KG1 (cell line): ENCODE measurements at regions not wholly inside any gene's neighbourhood (a gene's known extent, or its start where the extent isn't known, plus 50 kb on each side); places are given as distances from the start of the nearest gene placed in this dataset.

Source experiments
- DNase-seq: peaks from one replicate; lab custom pipeline; 2025; lab: John Stamatoyannopoulos, UW

DNA sequence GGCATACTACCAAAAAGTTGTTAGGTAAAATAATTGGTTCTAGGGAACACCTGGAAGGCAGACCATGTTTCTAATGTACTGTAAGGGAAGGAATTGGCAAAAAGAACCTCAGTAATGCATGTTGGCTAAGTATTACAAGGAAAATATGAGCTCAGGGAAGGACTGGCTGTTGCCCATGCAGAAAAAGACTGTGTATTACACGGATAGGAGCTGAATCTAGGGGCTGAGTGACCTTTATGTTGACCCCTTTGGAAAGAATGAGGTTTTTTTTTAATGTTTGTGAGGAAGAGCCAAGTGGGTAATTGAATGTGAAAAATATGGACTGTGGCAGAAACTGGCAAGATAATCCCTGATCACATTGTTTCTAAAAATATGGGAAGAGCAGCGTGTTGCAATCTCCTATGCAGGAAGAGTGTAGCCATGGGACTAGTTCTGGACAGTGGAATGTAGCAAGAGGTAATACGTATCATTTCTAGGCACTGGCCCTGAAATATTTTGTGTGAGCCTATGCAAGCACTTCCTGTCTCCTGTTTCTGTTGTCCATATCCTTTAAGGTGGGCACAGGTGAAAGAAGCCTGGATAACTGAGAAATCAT is 95.1 kb upstream of the CNTNAP4 start:
- no peak for DNase-seq

DNA sequence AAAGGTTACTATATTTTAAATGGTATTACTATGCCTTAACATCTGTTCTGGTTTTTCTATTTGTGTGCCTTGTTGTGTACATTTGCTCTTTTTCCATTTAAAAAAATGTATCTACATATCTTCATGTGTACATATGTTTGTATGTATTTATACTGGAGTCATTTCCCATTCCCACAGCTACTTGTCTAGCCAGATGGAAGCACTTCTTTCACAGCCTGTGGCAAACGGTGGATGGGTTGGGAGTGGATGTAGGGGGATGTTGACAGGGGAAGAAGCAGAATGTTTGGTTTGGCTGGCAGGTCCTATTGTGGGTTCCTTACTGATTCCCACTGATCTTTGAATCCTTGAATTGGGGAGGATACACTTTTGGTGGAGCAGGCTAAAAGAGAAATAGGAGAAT is 93.6 kb upstream of the CNTNAP4 start:
- no peak for DNase-seq

DNA sequence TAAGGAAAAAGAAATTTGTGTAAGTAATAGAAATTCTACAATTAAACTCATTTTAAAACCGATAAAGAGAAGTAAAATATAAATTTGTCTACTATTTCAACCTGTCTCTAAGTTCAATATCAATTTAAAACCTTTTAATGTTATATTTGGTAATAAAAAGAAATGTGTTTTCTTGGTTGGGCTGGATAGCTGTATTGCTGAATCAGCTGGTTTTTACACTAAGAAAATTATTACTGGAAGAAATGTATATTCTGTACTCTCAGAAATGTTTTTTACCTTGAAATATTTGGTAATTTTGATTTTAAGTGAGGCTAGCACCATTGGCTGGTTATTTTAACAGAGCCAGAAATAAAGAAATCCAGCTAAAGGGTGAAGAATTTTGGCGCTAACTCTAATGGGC is 87.1 kb upstream of the CNTNAP4 start:
- DNase-seq = no peak

DNA sequence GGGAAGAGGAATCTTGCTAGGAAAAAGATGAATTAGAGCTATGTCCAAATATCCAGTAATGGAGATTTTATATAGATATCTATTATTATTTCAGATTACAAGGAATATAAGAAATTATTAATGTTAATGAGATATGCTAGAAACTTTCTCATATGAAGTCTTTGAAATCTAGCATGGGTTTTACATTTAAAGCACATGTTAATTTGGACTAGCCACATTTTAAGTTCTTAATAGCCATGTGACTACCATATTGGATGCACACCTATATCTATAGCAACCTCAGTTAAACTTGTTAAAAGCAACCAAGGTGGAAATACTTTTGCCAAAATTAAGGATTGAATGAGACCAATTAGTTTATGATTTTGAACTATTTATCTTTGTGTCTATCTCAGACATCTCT is 86.7 kb upstream of the CNTNAP4 start:
- DNase-seq = no peak

DNA sequence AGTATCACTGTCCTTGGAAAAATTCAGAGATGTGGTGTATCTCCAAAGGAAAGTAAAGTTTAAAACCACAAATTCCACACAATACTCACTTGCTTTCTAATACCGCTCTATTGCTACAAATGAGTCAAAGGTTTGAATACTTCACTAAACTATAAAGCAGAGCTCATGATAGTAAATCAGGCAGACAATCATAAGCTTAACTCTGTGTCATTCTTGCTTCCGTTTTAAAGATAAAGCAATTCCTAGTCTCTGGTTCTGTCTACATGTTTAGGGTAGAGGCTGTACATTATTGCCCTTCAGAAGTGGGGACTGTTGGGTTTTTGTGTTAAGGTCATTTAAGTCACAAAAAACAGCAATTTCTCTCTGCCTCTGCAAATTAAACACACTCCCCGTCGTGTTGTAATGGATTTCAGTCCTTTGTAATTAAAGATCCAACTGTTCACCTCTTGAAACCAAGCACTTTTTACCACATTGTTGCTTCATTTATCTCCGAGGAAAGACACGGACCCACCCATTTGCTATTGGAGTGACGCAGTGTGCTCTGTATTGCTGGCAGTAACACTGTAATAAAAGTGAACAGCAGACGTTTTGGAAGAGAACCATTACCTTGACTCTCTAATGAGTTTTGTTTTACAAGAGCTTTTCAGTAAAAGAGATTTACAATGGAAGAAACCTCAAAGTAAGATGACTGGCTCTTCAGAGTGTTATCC is 83.1 kb upstream of the CNTNAP4 start:
- DNase-seq = no peak

DNA sequence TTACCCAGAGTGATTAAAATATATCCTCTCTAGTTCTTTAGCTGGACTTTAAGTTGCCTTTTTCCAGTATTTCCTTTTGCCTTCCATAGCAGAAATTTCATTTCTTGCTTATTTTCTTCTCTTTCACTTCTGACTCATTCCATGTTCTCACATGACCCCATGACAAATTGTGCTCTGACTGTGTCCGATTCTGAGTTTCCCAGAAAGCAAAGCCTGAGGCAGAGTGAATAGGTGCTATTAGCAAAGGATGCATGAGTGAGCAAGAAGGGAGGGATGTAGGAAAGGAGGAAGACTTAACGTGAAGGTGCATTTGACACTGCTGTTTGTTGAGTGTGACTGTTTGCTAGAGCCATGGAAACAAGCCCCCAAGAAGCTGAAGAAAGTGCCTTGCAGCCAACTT is 82.6 kb upstream of the CNTNAP4 start:
- no peak for DNase-seq

DNA sequence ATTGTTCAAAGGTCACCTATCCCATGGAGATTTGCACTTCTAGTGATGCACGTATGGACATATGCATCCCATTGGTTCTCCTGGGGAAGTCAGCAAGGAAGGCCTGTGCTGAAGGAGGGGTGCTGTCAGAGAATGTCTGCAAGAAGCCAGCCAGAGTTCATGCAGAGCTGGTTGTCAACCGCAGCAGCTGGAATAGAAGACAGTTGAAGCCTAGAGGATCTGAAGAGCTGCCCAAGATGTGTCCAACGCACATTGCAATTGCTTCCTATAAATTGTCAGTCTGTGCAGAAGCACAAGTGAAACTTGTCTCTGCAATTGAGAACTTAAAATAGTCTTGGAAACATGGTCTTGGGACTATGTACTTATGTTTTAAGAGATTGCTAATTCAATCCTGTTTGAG is 82.1 kb upstream of the CNTNAP4 start:
- no peak for DNase-seq

DNA sequence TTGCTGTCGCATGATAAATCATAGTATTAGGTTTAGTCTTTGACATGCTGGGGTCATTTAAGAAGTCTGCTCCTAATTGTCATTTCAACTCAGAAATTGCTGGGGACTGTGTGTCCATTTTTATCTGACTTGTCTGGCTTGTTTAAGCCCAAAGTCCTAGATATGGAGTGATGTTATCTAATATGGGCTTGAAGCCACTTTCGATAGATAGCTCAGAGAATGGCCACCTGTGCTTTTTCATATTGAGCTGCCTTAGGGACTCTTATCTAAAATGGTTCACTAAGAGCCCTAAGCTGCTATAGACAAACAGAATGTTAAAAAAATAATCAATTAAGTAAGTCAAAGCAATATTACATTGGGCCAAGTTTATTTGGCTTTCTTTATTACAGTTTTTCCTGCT is 81.6 kb upstream of the CNTNAP4 start:
- no peak for DNase-seq

DNA sequence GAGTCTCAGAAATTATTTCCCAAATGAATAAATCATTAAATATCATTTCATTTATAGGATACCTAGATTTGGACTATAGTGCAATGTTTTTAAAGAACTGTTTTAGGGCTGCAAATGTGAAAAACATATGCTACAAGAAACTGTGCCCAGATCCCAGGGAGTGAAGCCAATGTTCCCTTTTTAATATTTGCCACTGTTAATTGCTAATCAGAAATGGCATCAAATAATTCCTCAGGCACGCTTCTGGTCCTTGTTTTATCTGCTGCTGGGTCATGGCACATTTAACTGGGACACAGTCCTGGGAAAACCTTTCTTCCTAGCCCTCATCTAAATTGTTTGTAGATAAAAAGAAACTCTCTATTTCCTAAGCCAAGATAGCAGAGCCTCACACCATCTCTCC is 79.3 kb upstream of the CNTNAP4 start:
- DNase-seq = no peak

DNA sequence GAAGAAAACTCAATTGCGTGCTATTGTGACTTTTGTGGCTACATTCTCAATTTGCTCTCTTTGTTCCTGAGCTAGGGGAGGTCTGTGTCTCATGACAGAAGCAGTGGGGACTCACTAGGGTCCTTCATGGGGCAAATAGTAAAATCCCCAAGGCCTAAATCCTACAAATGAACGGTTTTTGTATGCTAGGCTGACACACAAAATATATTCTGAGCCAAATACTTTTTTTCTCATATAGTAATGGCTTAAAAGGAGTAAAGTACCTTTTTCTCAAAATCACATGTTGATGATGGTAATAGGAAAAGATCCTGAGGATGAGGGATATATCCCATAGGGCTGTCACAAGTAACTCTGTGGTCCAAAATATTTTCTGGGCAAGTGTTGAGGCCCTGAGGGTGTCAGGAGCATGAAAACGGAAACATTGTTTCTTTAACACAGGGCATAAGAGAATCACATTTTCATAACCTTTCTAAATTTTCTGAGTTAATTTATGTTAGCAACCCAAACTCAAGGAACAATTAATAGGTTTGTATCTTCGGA is 77.5 kb upstream of the CNTNAP4 start:
- DNase-seq = no peak

DNA sequence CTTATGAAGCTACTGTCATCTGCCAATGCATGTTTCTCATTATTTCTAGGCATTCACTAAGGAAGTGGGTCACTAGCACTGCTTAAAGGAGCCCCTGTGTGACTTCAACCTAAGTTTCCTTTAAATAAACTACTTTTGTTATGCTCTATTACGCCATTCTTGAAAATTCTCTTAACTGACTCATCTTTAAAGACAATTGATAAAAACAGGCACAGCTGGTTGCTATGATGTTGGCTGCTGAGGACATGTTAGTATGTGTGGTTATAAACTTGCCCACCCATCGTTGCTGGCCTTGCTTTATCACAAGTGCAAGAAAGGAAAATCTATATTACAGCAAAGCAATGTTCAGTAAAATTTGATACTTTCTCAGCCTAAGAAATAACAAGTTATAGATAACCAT is 75.8 kb upstream of the CNTNAP4 start:
- no peak for DNase-seq

DNA sequence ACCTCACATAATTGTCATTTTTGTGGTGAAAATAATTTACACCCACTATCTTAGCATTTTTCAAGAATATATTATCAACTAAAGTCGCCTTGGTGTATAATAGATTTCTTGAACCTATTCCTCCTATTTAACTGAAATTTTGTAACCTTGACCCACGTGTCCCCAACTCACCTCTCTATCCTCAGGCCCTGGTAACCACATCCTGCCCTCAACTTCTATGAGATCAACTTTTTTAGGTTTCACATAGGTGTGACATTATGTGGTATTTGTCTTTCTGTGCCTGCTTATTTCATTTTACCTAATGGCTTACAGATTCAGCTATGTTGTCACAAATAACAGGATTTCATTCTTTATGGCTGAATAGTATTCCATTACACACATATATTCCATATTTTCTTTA is 73.0 kb upstream of the CNTNAP4 start:
- DNase-seq = no peak

DNA sequence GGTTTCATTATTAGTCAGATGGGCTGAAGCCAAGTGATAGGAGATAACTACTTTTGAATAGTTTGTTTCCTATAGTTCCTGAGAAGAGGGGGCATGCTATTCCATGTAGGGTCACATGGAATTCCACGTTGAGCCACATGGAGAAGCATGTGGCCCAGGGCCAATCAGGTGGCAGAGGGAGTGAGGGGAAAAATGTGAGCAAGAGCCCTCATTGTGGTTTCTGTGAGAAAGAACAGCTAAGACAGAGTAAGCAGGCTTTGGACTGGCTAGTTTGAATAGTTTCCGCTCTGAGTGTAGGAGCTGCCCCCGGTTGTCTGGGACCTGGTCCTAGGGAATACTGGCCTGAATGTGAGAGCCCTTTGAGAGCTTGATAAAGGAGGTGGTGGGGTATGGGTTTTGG is 69.9 kb upstream of the CNTNAP4 start:
- DNase-seq = no peak

DNA sequence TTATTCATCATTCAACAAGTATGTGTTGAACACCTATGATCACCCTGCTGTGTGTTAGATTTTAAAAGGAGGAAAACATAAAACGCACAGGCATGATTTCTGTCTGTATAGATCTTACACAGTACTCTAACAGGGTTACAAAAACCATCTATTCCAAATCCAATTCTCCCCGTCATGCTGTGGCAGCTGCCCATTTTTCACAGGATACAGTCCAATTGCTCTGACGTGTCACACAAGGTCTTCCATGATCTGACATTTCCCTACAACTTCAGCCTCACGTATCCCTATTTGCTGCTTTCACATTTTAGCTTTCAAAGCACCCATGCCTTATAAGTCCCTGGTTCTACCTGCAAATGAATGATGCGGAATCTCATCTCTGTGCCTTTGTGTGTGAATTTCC is 67.0 kb upstream of the CNTNAP4 start:
- DNase-seq = no peak

DNA sequence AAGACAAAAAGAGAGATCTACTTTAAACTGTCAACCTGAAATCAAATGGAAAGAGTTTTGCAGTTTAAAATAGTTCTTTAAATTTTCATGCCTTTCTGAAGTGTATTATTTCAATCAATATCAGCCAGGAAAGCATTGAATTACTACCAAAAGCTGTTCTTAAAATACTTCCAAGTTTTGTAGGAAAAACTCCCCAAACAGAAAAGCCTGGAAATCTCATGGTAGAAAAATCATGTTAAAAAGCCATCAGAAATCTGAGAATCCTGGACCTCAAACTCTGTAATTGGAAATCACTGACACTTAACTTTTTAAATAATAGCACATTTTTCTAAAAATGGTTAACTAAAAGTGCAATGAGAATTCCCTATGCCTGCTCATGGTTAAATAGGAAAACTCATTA is 63.3 kb upstream of the CNTNAP4 start:
- no peak for DNase-seq

DNA sequence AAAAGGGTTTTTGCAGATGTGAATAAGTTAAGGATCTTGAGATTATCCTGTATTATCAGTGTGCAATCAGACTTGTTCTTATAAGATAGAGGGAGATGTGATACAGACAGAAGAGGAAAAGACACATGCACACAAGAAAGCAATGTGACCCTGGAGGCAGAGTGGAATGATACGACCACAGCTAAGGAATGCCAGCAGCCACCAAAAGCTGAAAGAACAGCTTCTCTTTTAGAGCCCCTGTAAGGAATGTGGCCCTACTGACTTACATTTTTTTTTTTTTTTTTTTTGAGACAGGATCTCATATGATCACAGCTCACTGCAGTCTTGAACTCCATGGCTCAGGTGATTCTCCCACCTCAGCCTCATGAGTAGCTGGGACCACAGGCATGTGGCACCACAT is 62.3 kb upstream of the CNTNAP4 start:
- no peak for DNase-seq

DNA sequence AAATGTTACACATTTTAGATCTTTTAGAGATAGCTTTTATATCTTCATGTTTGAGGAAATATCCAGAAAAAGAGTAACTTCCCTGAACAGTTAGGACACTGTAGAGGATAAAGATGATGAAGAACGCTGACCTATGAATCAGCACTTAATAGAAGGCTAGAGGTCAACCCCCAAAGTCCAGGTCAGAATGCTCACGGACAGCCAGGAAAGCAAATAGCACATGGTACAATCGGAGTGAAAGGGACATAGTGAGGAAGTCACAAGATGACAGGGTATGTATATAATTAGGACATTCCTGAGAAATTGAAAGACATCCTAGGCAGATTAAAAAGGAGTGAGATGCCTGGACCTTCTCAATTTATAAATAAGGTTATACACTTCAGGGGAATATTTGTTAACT is 55.1 kb upstream of the CNTNAP4 start:
- DNase-seq = no peak

DNA sequence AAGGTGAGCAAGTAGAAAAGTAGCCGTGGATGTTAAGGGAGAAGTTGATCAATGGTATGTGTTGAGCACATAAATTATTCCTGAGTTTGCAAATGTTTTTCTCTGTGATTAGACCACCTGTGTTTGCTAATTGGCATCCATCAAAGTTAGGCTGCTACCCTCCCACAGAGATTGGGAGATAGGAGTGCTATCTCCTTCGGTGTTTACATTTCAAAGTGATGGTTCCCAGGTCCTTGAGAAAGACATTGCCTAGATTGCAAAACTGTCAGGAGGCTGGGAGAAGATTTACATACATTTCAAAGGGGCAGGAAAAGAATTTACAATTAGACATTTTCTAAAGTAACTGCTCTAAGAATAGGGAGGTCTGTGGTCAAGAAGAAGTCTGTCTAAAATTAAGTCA is 54.3 kb upstream of the CNTNAP4 start:
- no peak for DNase-seq

DNA sequence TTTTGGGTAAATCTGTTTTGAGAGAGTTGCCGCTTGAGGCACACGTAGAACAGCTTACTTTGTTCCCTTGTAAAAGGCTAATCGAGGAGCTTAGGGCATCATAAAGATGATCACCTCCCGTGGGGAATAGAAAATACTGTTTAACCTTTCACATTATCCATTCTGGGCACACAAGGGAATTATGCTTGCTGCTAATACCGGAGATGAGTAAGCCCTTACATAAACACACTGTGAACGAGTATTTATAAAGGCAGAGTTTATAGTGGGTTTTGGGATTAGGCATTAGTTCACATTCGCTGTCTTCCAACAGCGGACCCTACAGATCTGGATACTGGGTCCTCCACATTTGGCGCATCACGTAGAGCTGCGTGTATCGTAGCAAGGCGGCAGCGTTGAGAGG is 51.2 kb upstream of the CNTNAP4 start:
- DNase-seq = no peak

DNA sequence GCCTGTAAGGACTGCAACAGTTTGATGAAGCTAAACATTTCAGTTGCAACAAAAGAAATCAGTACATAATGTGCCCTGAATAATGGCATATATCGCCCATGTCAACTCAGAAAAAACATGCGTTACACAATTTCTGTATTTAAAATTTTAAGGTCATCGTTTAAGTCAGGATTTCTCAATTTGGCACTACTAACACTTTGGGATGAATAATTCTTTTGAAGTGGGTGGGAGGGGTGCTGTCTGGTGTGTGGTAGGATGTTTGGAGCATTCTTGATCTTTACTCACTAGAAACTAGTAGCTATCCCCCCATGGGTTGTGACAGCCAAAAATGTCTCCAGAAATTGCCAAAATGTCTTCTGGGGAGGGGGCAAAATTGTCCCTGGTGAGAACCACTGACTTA is 50.7 kb upstream of the CNTNAP4 start:
- no peak for DNase-seq
